ENCODE measurements at regions not wholly inside any gene's neighbourhood (a gene's known extent, or its start where the extent isn't known, plus 50 kb on each side); places are given as distances from the start of the nearest gene placed in this dataset.

GRCh38 chr4:177938226-177938625, 496.0 kb upstream of the AGA start (continued):
- no peak for TF ChIP-seq ZNF646 (CRISPR knock-in tag; IDR thresholded peaks at IDR 0.05)
- TF ChIP-seq SNAPC4 (CRISPR knock-in tag; IDR thresholded peaks at IDR 0.05), result no peak

Measured in HepG2 (cell line).